ENCODE measurements at regions not wholly inside any gene's neighbourhood (a gene's known extent, or its start where the extent isn't known, plus 50 kb on each side); places are given as distances from the start of the nearest gene placed in this dataset.

DNA sequence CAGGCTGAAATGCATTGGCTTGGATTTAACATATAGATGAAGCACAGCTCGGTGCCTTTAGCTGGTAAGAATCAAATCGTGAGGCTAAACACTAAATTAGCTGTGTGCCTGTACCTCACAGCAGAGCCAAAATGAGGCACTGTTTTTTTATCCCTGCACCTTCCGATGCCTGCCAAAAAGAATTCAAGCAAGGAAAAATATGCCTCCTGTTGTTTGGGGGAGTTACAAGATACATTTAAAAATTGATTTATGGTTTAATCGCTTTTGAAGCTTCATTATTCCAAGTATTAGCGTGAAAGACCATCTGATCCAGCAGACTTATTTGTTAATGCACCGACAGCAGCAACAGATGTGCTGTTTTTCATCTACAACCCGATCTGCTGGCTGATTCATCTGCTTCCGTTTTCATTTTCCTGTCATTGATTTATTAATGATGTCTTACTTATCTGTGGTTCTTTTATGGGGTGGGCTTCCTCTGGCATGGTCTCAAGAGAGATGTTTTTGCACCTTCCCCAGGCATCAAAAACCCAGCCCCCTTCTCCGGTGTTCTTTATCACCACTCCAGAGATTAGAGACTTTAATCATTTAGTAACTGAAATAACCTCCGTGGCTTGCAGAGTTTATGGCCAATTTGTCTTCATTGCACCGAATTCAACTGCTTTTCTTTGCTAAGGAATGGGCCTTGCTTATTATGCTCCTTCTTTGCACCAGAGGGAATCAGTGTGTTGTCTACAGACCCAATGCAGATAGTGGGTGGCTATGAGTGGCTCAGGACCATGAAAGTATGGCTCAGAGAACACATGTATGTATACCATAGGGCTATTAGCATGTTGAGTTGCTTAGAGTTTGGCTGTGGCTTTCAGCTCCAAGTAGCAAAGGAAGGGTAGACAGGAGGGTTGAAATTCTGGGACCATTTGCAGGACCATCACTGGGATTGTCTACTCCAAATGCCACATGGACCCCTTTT lies 166.8 kb upstream of the TMEM260 start:
- no peak for ATAC-seq
- H3K27me3 ChIP-seq, result no peaks in the 10 kb centered on the region
- no peaks in the 10 kb centered on the region for H3K4me1 ChIP-seq
- no peaks in the 10 kb centered on the region for H3K9me3 ChIP-seq
- no peak overlapping the region for H3K27ac ChIP-seq
- H3K36me3 ChIP-seq, result no peaks in the 10 kb centered on the region
- intact Hi-C loops (cut with DNase I), result no loop called here
- no peak overlapping the region for H3K4me3 ChIP-seq
- TF ChIP-seq, protein P1, sequence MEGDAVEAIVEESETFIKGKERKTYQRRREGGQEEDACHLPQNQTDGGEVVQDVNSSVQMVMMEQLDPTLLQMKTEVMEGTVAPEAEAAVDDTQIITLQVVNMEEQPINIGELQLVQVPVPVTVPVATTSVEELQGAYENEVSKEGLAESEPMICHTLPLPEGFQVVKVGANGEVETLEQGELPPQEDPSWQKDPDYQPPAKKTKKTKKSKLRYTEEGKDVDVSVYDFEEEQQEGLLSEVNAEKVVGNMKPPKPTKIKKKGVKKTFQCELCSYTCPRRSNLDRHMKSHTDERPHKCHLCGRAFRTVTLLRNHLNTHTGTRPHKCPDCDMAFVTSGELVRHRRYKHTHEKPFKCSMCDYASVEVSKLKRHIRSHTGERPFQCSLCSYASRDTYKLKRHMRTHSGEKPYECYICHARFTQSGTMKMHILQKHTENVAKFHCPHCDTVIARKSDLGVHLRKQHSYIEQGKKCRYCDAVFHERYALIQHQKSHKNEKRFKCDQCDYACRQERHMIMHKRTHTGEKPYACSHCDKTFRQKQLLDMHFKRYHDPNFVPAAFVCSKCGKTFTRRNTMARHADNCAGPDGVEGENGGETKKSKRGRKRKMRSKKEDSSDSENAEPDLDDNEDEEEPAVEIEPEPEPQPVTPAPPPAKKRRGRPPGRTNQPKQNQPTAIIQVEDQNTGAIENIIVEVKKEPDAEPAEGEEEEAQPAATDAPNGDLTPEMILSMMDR (IDR thresholded peaks at IDR 0.05), result no peak
- DNase-seq, result no peak

GRCh38 chr14:56413721-56414120 lies 165.9 kb upstream of the TMEM260 start:
- TF ChIP-seq, protein P1 (IDR thresholded peaks at IDR 0.05), result no peak
- intact Hi-C loops (cut with DNase I), result no loop called here
- ATAC-seq (no peak), DNase-seq (no peak)
- Histone ChIP-seq H3K4me1 (no peaks in the 10 kb centered on the region), H3K27ac (no peak overlapping the region), H3K4me3 (no peak overlapping the region), H3K27me3 (no peaks in the 10 kb centered on the region), H3K9me3 (no peaks in the 10 kb centered on the region), H3K36me3 (no peaks in the 10 kb centered on the region)

GRCh38 chr14:56414236-56414635 lies 165.4 kb upstream of the TMEM260 start:
- intact Hi-C loops (cut with DNase I), result no loop called here
- TF ChIP-seq, protein P1 (IDR thresholded peaks at IDR 0.05), result no peak
- ATAC-seq, result no peak

GRCh38 chr14:56416213-56416612 lies 163.4 kb upstream of the TMEM260 start:
- TF ChIP-seq, protein P1 (IDR thresholded peaks at IDR 0.05), result no peak
- ATAC-seq, result no peak
- no peaks in the 10 kb centered on the region for H3K36me3 ChIP-seq
- H3K4me1 ChIP-seq, result no peaks in the 10 kb centered on the region
- no peak overlapping the region for H3K4me3 ChIP-seq
- DNase-seq, result no peak
- no peak overlapping the region for H3K27ac ChIP-seq
- no peaks in the 10 kb centered on the region for H3K27me3 ChIP-seq
- intact Hi-C loops (cut with DNase I), result no loop called here
- no peaks in the 10 kb centered on the region for H3K9me3 ChIP-seq

More at GRCh38 chr14:56414236-56414635, 165.4 kb upstream of the TMEM260 start:
- Histone ChIP-seq H3K4me1 (no peaks in the 10 kb centered on the region), H3K36me3 (no peaks in the 10 kb centered on the region), H3K27me3 (no peaks in the 10 kb centered on the region), H3K4me3 (no peak overlapping the region), H3K9me3 (no peaks in the 10 kb centered on the region), H3K27ac (no peak overlapping the region)
- DNase-seq, result no peak

DNA sequence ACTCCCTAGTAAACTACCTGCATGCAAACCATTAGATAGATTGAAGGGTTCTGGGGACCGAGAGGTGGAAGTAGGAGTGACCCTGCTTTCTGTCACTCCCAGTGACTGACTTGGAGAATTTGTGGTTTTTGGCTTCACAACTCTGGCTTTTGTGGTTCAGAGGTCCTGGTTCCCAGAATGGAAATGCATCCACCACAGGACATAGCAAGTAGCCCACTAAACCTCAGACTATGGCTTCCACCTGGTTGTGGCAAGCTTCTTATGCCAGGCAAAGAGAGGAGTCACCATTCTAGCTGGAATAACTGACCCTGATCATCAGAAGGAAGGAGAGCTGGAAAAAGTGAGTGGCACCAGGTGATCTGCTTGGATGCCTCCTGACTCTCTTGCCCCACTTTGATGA lies 162.4 kb upstream of the TMEM260 start:
- Histone ChIP-seq H3K27ac (no peak overlapping the region), H3K4me3 (no peak overlapping the region), H3K9me3 (no peaks in the 10 kb centered on the region), H3K27me3 (no peaks in the 10 kb centered on the region), H3K4me1 (no peaks in the 10 kb centered on the region), H3K36me3 (no peaks in the 10 kb centered on the region)
- TF ChIP-seq, protein P1 (IDR thresholded peaks at IDR 0.05), result no peak
- DNase-seq (no peak), ATAC-seq (no peak)
- intact Hi-C loops (cut with DNase I), result no loop called here
